Gastroesophageal sphincter (tissue), 4 donors: ENCODE measurements at regions not wholly inside any gene's neighbourhood (a gene's known extent, or its start where the extent isn't known, plus 50 kb on each side); places are given as distances from the start of the nearest gene placed in this dataset.

Experiments
- ATAC-seq: fragments of 150-250 bp; one replicate; pipeline ENCODE4 v1.9.1; 2016; ENCODE audit warnings: mild to moderate bottlenecking, moderate library complexity
- H3K27ac ChIP-seq, 4 donors: fragments of 200-600 bp; sonication (generic) in 3 of 4; 1 replicate in 3 of 4; 2 replicates in 1 of 4; pipeline ENCODE4 v1.5.1; 2016 to 2019
- H3K27me3 ChIP-seq: fragments of 200-600 bp; sonication (generic); one replicate; pipeline ENCODE4 v1.5.1; 2019
- H3K36me3 ChIP-seq, 2 donors: fragments of 200-600 bp; sonication (generic); one replicate each; pipeline ENCODE4 v1.5.1; 2019; ENCODE audit warnings: control low read depth in 1 of 2
- H3K4me1 ChIP-seq, 3 donors: fragments of 200-600 bp; sonication (generic); 1 replicate in 2 of 3; 2 replicates in 1 of 3; pipeline ENCODE4 v1.5.1; 2016 to 2019; ENCODE audit warnings: control low read depth in 2 of 3
- H3K4me3 ChIP-seq, 2 donors: fragments of 200-600 bp; sonication (generic); one replicate each; pipeline ENCODE4 v1.5.1; 2019; ENCODE audit warnings: mild to moderate bottlenecking in 1 of 2, moderate library complexity in 1 of 2
- H3K9me3 ChIP-seq, 3 donors: fragments of 200-600 bp; sonication (generic); one replicate each; pipeline ENCODE4 v1.5.1; 2017 to 2019; ENCODE audit warnings: control low read depth in 2 of 3
- EP300 ChIP-seq: sonication (generic); formaldehyde crosslinking; IDR thresholded peaks from one replicate; pipeline ENCODE4 v1.6.1; 2017; ENCODE audit warnings: antibody characterized with exemption, mild to moderate bottlenecking
- POLR2A ChIP-seq, 2 donors: fragments of 450-650 bp; IDR thresholded peaks; one replicate each; pipeline ENCODE4 v1.6.1; 2017; ENCODE audit warnings: antibody characterized with exemption in 2 of 2, mild to moderate bottlenecking in 2 of 2, moderate library complexity in 1 of 2
- POLR2AphosphoS5 ChIP-seq: sonication (generic); formaldehyde crosslinking; IDR thresholded peaks from one replicate; pipeline ENCODE4 v1.6.1; 2017; ENCODE audit warnings: antibody characterized with exemption
- WGBS, 2 donors: methylation state at CpG; one replicate each; pipeline ENCODE4 v1.1.5; 2018; ENCODE audit warnings: low coverage in 1 of 2; 5-methylcytosine and 5-hydroxymethylcytosine counted together
- TF ChIP-seq, protein P1 (sequence below), 4 experiments: fragments of 200-600 bp in 2 of 4; fragments of 450-650 bp in 2 of 4; sonication (generic) in 1 of 4; IDR thresholded peaks; one replicate each; pipeline ENCODE4 v1.5.1; 2017 to 2019; ENCODE audit warnings: antibody characterized with exemption in 4 of 4, mild to moderate bottlenecking in 2 of 4, moderate library complexity in 2 of 4

DNA sequence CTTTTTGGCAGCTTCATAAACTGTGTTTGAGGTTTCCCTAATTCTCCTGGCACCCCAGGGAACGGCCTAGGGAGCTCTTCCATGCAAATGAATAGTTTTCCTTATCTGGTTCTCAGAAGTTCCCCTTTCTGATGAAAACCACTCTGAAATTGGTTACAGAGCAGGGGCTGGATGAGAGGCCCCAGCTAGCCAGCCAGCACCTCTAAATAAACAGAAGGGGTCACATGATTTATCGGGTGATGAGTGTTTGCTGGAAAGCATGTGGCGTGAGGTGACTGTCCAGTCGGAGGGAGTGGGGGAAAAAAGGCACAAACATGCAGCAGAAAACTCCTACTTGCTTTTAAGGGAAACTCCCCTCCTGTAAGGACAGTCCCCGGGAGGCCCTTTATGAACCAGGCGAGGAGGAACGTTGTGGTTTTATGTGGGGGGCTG lies 261.2 kb upstream of the ANKRD55 start:
- WGBS, 2 donors = 43 to 64% methylated on average over 6 to 7 of the region's 7 CpGs
- no peaks in the 10 kb centered on the region for H3K9me3 ChIP-seq
- H3K4me1 ChIP-seq = peaks cover 0 to 32% (median 0%) of the 10 kb centered on the region in 3 donors
- no peaks in the 10 kb centered on the region for H3K27me3 ChIP-seq
- H3K4me3 ChIP-seq = no peak overlapping the region
- ATAC-seq = peak; percentile 25
- no peaks in the 10 kb centered on the region for H3K36me3 ChIP-seq
- peak overlapping the region in 2 of 4 donors; percentile 6 to 41 for H3K27ac ChIP-seq
- TF ChIP-seq, protein P1, sequence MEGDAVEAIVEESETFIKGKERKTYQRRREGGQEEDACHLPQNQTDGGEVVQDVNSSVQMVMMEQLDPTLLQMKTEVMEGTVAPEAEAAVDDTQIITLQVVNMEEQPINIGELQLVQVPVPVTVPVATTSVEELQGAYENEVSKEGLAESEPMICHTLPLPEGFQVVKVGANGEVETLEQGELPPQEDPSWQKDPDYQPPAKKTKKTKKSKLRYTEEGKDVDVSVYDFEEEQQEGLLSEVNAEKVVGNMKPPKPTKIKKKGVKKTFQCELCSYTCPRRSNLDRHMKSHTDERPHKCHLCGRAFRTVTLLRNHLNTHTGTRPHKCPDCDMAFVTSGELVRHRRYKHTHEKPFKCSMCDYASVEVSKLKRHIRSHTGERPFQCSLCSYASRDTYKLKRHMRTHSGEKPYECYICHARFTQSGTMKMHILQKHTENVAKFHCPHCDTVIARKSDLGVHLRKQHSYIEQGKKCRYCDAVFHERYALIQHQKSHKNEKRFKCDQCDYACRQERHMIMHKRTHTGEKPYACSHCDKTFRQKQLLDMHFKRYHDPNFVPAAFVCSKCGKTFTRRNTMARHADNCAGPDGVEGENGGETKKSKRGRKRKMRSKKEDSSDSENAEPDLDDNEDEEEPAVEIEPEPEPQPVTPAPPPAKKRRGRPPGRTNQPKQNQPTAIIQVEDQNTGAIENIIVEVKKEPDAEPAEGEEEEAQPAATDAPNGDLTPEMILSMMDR (IDR thresholded peaks at IDR 0.05) = no peak
- no peak for TF ChIP-seq POLR2AphosphoS5
- TF ChIP-seq EP300 = no peak
- TF ChIP-seq POLR2A (IDR thresholded peaks at IDR 0.05) = no peak

DNA sequence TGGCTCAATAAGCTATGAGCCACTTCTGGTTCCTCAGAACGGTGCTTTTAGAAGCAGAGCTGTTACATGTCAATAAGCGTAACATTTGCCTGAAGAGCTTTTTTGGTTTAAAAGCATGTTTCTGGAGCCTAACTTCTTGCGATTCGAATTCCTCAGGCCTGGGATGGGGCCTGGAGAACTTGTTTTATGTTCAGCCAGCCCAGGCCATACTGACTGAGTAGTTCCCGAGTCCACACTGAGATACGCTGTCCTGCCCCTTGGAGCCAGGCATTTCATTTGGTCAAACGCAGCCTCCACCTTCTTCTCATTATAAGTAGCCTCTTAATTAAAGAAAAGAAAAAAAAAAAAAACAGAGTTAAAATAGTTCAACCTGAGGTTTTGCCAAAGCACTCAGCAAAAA lies 260.6 kb upstream of the ANKRD55 start:
- Histone ChIP-seq H3K36me3 (no peaks in the 10 kb centered on the region), H3K27ac (peak overlapping the region in 1 of 4 donors; percentile 41), H3K4me1 (peaks cover 0 to 32% (median 0%) of the 10 kb centered on the region in 3 donors), H3K9me3 (no peaks in the 10 kb centered on the region), H3K4me3 (no peak overlapping the region), H3K27me3 (no peaks in the 10 kb centered on the region)
- no peak for ATAC-seq
- TF ChIP-seq, protein P1 (IDR thresholded peaks at IDR 0.05) = no peak
- no peak for TF ChIP-seq POLR2AphosphoS5
- TF ChIP-seq EP300 = no peak
- TF ChIP-seq POLR2A (IDR thresholded peaks at IDR 0.05) = no peak
- 61 to 66% methylated on average over 2 to 7 of the region's 7 CpGs for WGBS, 2 donors

DNA sequence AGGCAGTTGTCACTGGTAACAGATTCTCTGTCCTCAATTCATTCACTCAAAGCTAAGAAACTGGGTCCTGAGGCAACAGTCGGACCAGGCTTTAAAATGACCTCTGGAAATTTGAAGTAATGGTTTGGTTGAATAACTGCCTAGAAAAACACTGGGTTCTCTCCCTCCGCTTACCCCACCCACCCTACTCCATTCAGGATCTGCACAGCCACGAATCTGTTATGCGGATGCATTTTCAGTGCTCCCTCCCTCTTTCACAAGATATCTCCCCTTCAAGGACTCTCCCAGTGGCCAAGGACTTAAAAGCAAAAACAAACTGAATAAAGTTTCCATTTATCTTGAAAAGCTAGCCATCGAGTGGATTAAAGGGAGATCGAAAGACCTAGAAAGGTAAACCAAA lies 260.2 kb upstream of the ANKRD55 start:
- H3K4me1 ChIP-seq = peaks cover 0 to 32% (median 0%) of the 10 kb centered on the region in 3 donors
- ATAC-seq = no peak
- TF ChIP-seq POLR2A (IDR thresholded peaks at IDR 0.05) = no peak
- TF ChIP-seq POLR2AphosphoS5 = no peak
- TF ChIP-seq EP300 = no peak
- TF ChIP-seq, protein P1 (IDR thresholded peaks at IDR 0.05) = no peak
- no peaks in the 10 kb centered on the region for H3K36me3 ChIP-seq
- 79 to 89% methylated on average over 5 to 6 of the region's 6 CpGs for WGBS, 2 donors
- H3K27ac ChIP-seq = no peak overlapping the region
- no peaks in the 10 kb centered on the region for H3K27me3 ChIP-seq
- no peaks in the 10 kb centered on the region for H3K9me3 ChIP-seq
- H3K4me3 ChIP-seq = no peak overlapping the region

DNA sequence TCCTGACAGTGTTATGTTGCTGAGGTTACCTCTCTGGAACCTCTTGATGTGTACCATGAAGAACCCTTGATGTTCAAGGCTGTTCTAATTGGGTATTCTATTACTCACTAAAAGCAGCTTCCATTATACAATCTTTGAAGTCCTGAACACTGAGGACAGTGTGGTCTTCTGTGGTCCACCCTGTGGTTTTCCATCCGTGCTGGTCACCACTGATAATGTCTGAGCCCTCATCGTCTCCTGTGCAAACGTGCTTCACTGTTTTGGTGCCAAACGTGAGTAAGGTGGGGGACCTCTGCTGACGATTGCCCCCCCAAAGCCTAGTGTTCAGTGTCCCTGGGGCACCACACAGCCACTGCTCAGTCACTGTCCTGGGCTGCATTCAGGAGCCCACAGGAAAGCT lies 259.7 kb upstream of the ANKRD55 start:
- H3K4me1 ChIP-seq = peaks cover 0 to 32% (median 0%) of the 10 kb centered on the region in 3 donors
- no peak overlapping the region for H3K4me3 ChIP-seq
- H3K27ac ChIP-seq = no peak overlapping the region
- TF ChIP-seq POLR2A (IDR thresholded peaks at IDR 0.05) (no peak), EP300 (no peak), POLR2AphosphoS5 (no peak)
- TF ChIP-seq, protein P1 (IDR thresholded peaks at IDR 0.05) = no peak
- no peaks in the 10 kb centered on the region for H3K27me3 ChIP-seq
- no peaks in the 10 kb centered on the region for H3K36me3 ChIP-seq
- no peak for ATAC-seq
- WGBS, 2 donors = no CpG with 5 or more reads among the region's 5 CpGs
- H3K9me3 ChIP-seq = no peaks in the 10 kb centered on the region

DNA sequence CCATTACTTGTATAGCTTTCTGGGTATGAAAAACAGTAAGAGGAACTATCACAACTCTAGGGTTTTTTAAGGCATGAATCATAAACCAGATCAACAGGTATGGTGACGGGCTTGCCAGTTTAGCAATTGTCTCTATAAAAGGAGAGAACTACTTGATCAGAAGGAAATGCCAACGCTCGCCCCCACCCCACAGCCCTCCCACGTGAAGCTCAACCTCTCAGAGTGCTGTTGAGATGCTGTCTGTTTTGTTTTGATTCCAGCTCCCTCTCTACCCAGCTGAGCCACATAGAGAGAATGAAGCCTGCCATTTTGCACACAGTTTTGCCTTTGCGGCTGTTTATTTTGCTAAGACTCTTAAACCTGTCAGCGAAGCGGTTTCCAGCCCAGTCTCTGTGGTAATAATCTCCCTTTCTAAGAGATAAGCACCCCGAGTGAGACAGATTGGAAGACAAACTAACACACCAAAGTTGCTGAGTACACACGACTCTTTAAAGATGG lies 257.9 kb upstream of the ANKRD55 start:
- no peak for TF ChIP-seq EP300
- TF ChIP-seq, protein P1 (IDR thresholded peaks at IDR 0.05) = no peak
- TF ChIP-seq POLR2AphosphoS5 = no peak
- TF ChIP-seq POLR2A (IDR thresholded peaks at IDR 0.05) = no peak
- no peaks in the 10 kb centered on the region for H3K9me3 ChIP-seq
- H3K36me3 ChIP-seq = no peaks in the 10 kb centered on the region
- ATAC-seq = no peak
- H3K4me3 ChIP-seq = no peak overlapping the region
- 68 to 90% methylated on average over 5 to 6 of the region's 9 CpGs for WGBS, 2 donors
- no peak overlapping the region for H3K27ac ChIP-seq
- no peaks in the 10 kb centered on the region for H3K27me3 ChIP-seq
- H3K4me1 ChIP-seq = peaks cover 0 to 21% (median 0%) of the 10 kb centered on the region in 3 donors
